HCT116 (cell line): ENCODE measurements at regions not wholly inside any gene's neighbourhood (a gene's known extent, or its start where the extent isn't known, plus 50 kb on each side); places are given as distances from the start of the nearest gene placed in this dataset.

Experiments used
- ATAC-seq: fragments of 200-7000 bp; cut with Tn5 transposase; 2 replicates; pipeline ENCODE4 v1.9.1; 2020; ENCODE audit warnings: mild to moderate bottlenecking, moderate library complexity
- BruUV-seq: library from RNA; stranded (reverse); fragments of 400-500 nt; replicated peaks from 2 replicates; lab custom pipeline; 2021; lab: Mats Ljungman, UMichigan
- CTCF ChIA-PET: fragments of 300-600 bp; sonication (Branson Sonifier 250); formaldehyde crosslinking; loops from one replicate; lab custom pipeline; 2021; ENCODE audit warnings: antibody characterized with exemption; lab: Charles Lee
- POLR2A ChIA-PET: fragments of 300-600, 350-600 bp; sonication (Branson Sonifier 250); formaldehyde crosslinking; loops from one replicate; lab custom pipeline; 2021; ENCODE audit warnings: antibody characterized with exemption; lab: Charles Lee
- RAD21 ChIA-PET, 2 experiments: fragments of 300-600 bp; sonication (Branson Sonifier 250); formaldehyde crosslinking; loops; one replicate each; lab custom pipeline; 2023; ENCODE audit warnings: low total read pairs in 2 of 2; ENCODE audit not compliant: uncharacterized antibody in 2 of 2, unreplicated experiment in 2 of 2, low non-redundant PET in 1 of 2; lab: Charles Lee
- DNase-seq: peaks from one replicate; pipeline ENCODE4 v3.0.0-alpha.2; 2010; ENCODE audit warnings: low read depth, low spot score
- H2AFZ ChIP-seq: fragments of 200-600 bp; shearing (Covaris generic), sonication (generic); 2 replicates; pipeline ENCODE4 v1.6.1; 2017; ENCODE audit warnings: low read depth, mixed run types, mixed read lengths, antibody characterized with exemption, low read length; ENCODE audit not compliant: poor library complexity, severe bottlenecking
- H3K27ac ChIP-seq: 2 replicates; pipeline ENCODE4 v1.5.1; 2012; ENCODE audit warnings: low read depth, low read length
- H3K27me3 ChIP-seq: fragments of 200-600 bp; sonication (generic); 2 replicates; pipeline ENCODE4 v1.6.1; 2016; ENCODE audit warnings: mixed run types, low read length, mixed read lengths; ENCODE audit not compliant: insufficient read depth
- H3K36me3 ChIP-seq, 2 experiments: fragments of 200-500 bp in 1 of 2; fragments of 200-600 bp in 1 of 2; sonication (Bioruptor generic) in 1 of 2; sonication (generic) in 1 of 2; 2 replicates each; pipeline versions ENCODE4 v1.5.1 to v1.6.1; 2014 to 2016; ENCODE audit warnings: low read length in 2 of 2, inconsistent platforms in 1 of 2, mixed read lengths in 1 of 2, mixed run types in 1 of 2; ENCODE audit not compliant: insufficient read depth in 2 of 2, control insufficient read depth in 1 of 2
- H3K4me1 ChIP-seq, 2 experiments: fragments of 200-600 bp in 1 of 2; sonication (generic) in 1 of 2; 2 replicates each; pipeline versions ENCODE4 v1.5.1 to v1.6.1; 2012 to 2017; ENCODE audit warnings: low read length in 2 of 2, inconsistent platforms in 1 of 2, mild to moderate bottlenecking in 1 of 2, mixed read lengths in 1 of 2, mixed run types in 1 of 2, moderate library complexity in 1 of 2; ENCODE audit not compliant: insufficient read depth in 2 of 2, control insufficient read depth in 1 of 2
- H3K4me2 ChIP-seq: fragments of 200-600 bp; sonication (generic); 2 replicates; pipeline ENCODE4 v1.6.1; 2017; ENCODE audit warnings: mixed run types, low read length, mixed read lengths
- H3K4me3 ChIP-seq, 2 experiments: fragments of 200-600 bp in 1 of 2; sonication (generic) in 1 of 2; replicated peaks in 1 of 2; 2 replicates each; pipeline ENCODE4 v1.5.1; 2011 to 2016; ENCODE audit warnings: low read length in 2 of 2, control low read depth in 1 of 2, low read depth in 1 of 2, mild to moderate bottlenecking in 1 of 2, mixed read lengths in 1 of 2, mixed run types in 1 of 2
- H3K79me2 ChIP-seq: fragments of 200-600 bp; sonication (generic); 2 replicates; pipeline ENCODE4 v1.6.1; 2017; ENCODE audit warnings: mild to moderate bottlenecking, mixed run types, low read length, moderate library complexity, mixed read lengths; ENCODE audit not compliant: insufficient read depth
- H3K9ac ChIP-seq: fragments of 200-600 bp; sonication (generic); 2 replicates; pipeline ENCODE4 v1.6.1; 2016; ENCODE audit warnings: low read length, mixed read lengths
- H3K9me2 ChIP-seq: fragments of 200-600 bp; sonication (generic), shearing (Covaris generic); 2 replicates; pipeline ENCODE4 v1.6.1; 2017; ENCODE audit warnings: mixed run types, mild to moderate bottlenecking, moderate library complexity; ENCODE audit not compliant: insufficient read depth
- H3K9me3 ChIP-seq, 2 experiments: fragments of 200-500 bp in 1 of 2; fragments of 200-600 bp in 1 of 2; sonication (Bioruptor generic) in 1 of 2; sonication (generic) in 1 of 2; 2 replicates each; pipeline ENCODE4 v1.6.1; 2014 to 2017; ENCODE audit warnings: low read length in 2 of 2, mixed read lengths in 2 of 2, inconsistent platforms in 1 of 2, low read depth in 1 of 2, mild to moderate bottlenecking in 1 of 2, mixed run types in 1 of 2, moderate library complexity in 1 of 2; ENCODE audit not compliant: control insufficient read depth in 1 of 2, insufficient read depth in 1 of 2
- H4K20me1 ChIP-seq: fragments of 200-600 bp; sonication (generic), shearing (Covaris generic); 2 replicates; pipeline ENCODE4 v1.6.1; 2017; ENCODE audit warnings: mixed run types, mild to moderate bottlenecking, moderate library complexity; ENCODE audit not compliant: insufficient read depth
- CBX3 ChIP-seq: IDR thresholded peaks from 2 replicates; pipeline ENCODE4 v1.6.1; 2012; ENCODE audit warnings: low read depth
- CEBPB ChIP-seq: IDR thresholded peaks from 2 replicates; pipeline ENCODE4 v1.6.1; 2012; ENCODE audit warnings: low read depth
- ELF1 ChIP-seq: IDR thresholded peaks from 2 replicates; pipeline ENCODE4 v1.6.1; 2012; ENCODE audit warnings: low read depth, borderline replicate concordance
- EZH2 ChIP-seq: fragments of 200-600 bp; sonication (generic); IDR thresholded peaks from 2 replicates; pipeline ENCODE4 v1.6.1; 2017; ENCODE audit warnings: antibody characterized with exemption, mixed run types
- EZH2phosphoT487 ChIP-seq: fragments of 200-600 bp; IDR thresholded peaks from 2 replicates; pipeline ENCODE4 v1.6.1; 2018; ENCODE audit warnings: antibody characterized with exemption, borderline replicate concordance
- FOSL1 ChIP-seq: IDR thresholded peaks from 2 replicates; pipeline ENCODE4 v1.6.1; 2012; ENCODE audit warnings: low read depth
- JUND ChIP-seq: IDR thresholded peaks from 2 replicates; pipeline ENCODE4 v1.6.1; 2012
- POLR2A ChIP-seq: IDR thresholded peaks from 2 replicates; pipeline ENCODE4 v1.7.0; 2011; ENCODE audit warnings: borderline replicate concordance; ENCODE audit not compliant: insufficient read depth, insufficient read length; ENCODE audit errors: extremely low read depth
- SP1 ChIP-seq: IDR thresholded peaks from 2 replicates; pipeline ENCODE4 v1.6.1; 2012; ENCODE audit warnings: low read depth
- SRF ChIP-seq: IDR thresholded peaks from 2 replicates; pipeline ENCODE4 v1.6.1; 2012; ENCODE audit warnings: low read depth
- TCF7L2 ChIP-seq: IDR thresholded peaks from 2 replicates; pipeline ENCODE4 v1.7.0; 2011; ENCODE audit warnings: borderline replicate concordance, inconsistent platforms; ENCODE audit not compliant: insufficient read depth, insufficient read length; ENCODE audit errors: extremely low read depth
- YY1 ChIP-seq: IDR thresholded peaks from 2 replicates; pipeline ENCODE4 v1.6.1; 2011; ENCODE audit warnings: low read length, low read depth, moderate library complexity, mild to moderate bottlenecking; ENCODE audit not compliant: insufficient replicate concordance; ENCODE audit errors: extremely low read depth
- ZFX ChIP-seq: fragments of 450-650 bp; IDR thresholded peaks from 2 replicates; pipeline ENCODE4 v1.6.1; 2017
- ZNF274 ChIP-seq: fragments of 200-500 bp; sonication (Bioruptor generic); IDR thresholded peaks from 2 replicates; pipeline ENCODE4 v1.6.1; 2014; ENCODE audit warnings: mild to moderate bottlenecking, low read depth, low read length, inconsistent platforms
- intact Hi-C: fragments of 100-400 bp; cut with micrococcal nuclease; formaldehyde crosslinking; loops from 2 replicates; pipeline ENCODE4 v1.10.0; 2022
- TF ChIP-seq, protein P1 (sequence below): IDR thresholded peaks from 2 replicates; pipeline ENCODE4 v1.6.1; 2012
- TF ChIP-seq, protein P2 (sequence below): IDR thresholded peaks from 2 replicates; pipeline ENCODE4 v1.6.1; 2011; ENCODE audit warnings: mild to moderate bottlenecking, low read length, moderate library complexity; ENCODE audit not compliant: insufficient replicate concordance; ENCODE audit errors: extremely low read depth

GRCh38 chr5:89580976-89581375, 698.0 kb upstream of the MEF2C start:
- H3K4me2 ChIP-seq = no peak overlapping the region
- H3K9me3 ChIP-seq = no peaks in the 10 kb centered on the region
- ATAC-seq (no peak), DNase-seq (no peak)
- H3K27me3 ChIP-seq = no peaks in the 10 kb centered on the region
- TF ChIP-seq, protein P1, sequence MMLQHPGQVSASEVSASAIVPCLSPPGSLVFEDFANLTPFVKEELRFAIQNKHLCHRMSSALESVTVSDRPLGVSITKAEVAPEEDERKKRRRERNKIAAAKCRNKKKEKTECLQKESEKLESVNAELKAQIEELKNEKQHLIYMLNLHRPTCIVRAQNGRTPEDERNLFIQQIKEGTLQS = no peak
- H3K4me3 ChIP-seq = no peak overlapping the region
- peaks cover 0 to 7% of the 10 kb centered on the region in 2 experiments; a peak in 1 of 4 replicates for H3K4me1 ChIP-seq
- no peak overlapping the region for H3K27ac ChIP-seq
- H3K9me2 ChIP-seq = no peaks in the 10 kb centered on the region
- RAD21 ChIA-PET = no interaction called here
- no peaks in the 10 kb centered on the region for H4K20me1 ChIP-seq
- POLR2A ChIA-PET = no interaction called here
- BruUV-seq = no TSS peak
- CTCF ChIA-PET = no interaction called here
- H3K36me3 ChIP-seq = no peaks in the 10 kb centered on the region
- intact Hi-C loops = no loop called here
- no peaks in the 10 kb centered on the region for H3K79me2 ChIP-seq
- no peak overlapping the region for H3K9ac ChIP-seq
- H2AFZ ChIP-seq = no peak overlapping the region

- intact Hi-C loops = no loop called here
- no peaks in the 10 kb centered on the region for H3K79me2 ChIP-seq
- no peak overlapping the region for H3K4me3 ChIP-seq
- no peaks in the 10 kb centered on the region for H3K4me1 ChIP-seq
- no peak for ATAC-seq
- TF ChIP-seq EZH2phosphoT487 (no peak), SP1 (no peak), POLR2A (no peak), TCF7L2 (no peak), CEBPB (no peak), JUND (no peak), SRF (no peak), ZFX (no peak), FOSL1 (no peak), YY1 (no peak), ZNF274 (no peak), CBX3 (no peak), ELF1 (no peak), EZH2 (no peak)
- TF ChIP-seq, protein P2, sequence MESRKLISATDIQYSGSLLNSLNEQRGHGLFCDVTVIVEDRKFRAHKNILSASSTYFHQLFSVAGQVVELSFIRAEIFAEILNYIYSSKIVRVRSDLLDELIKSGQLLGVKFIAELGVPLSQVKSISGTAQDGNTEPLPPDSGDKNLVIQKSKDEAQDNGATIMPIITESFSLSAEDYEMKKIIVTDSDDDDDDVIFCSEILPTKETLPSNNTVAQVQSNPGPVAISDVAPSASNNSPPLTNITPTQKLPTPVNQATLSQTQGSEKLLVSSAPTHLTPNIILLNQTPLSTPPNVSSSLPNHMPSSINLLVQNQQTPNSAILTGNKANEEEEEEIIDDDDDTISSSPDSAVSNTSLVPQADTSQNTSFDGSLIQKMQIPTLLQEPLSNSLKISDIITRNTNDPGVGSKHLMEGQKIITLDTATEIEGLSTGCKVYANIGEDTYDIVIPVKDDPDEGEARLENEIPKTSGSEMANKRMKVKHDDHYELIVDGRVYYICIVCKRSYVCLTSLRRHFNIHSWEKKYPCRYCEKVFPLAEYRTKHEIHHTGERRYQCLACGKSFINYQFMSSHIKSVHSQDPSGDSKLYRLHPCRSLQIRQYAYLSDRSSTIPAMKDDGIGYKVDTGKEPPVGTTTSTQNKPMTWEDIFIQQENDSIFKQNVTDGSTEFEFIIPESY = no peak
- TF ChIP-seq, protein P1 = no peak
- TF ChIP-seq, all 23 proteins: peak for 0
- Histone ChIP-seq H3K27ac (no peak overlapping the region), H4K20me1 (no peaks in the 10 kb centered on the region), H3K9ac (no peak overlapping the region), H3K4me2 (no peak overlapping the region), H2AFZ (no peak overlapping the region), H3K27me3 (no peaks in the 10 kb centered on the region), H3K9me2 (no peaks in the 10 kb centered on the region), H3K9me3 (no peaks in the 10 kb centered on the region), H3K36me3 (no peaks in the 10 kb centered on the region)
- ChIA-PET RAD21 (no interaction called here), CTCF (no interaction called here), POLR2A (no interaction called here)
- DNase-seq = no peak
- BruUV-seq = no TSS peak
Observed at GRCh38 chr5:89575319-89575718, 692.3 kb upstream of the MEF2C start.
